ENCODE measurements at regions not wholly inside any gene's neighbourhood (a gene's known extent, or its start where the extent isn't known, plus 50 kb on each side); places are given as distances from the start of the nearest gene placed in this dataset.
A peak's percentile ranks its signal among the peaks of the same experiment; 100 is the strongest.
"Not testable (repeated sequence)": the region's sequence is repeated elsewhere in the genome, so short reads cannot be mapped to it uniquely, and the experiment has no call there.

GRCh38 chr6:125431971-125432370 lies 130.2 kb upstream of the HDDC2 start:
- DNase-seq (ENCODE audit: low read depth): no peak

- no peak for DNase-seq (ENCODE audit: low read depth)
Observed at GRCh38 chr6:125432963-125433362, 131.2 kb upstream of the HDDC2 start.

- DNase-seq (ENCODE audit: low read depth): no peak
Observed at GRCh38 chr6:125434760-125435159, 133.0 kb upstream of the HDDC2 start.

DNA sequence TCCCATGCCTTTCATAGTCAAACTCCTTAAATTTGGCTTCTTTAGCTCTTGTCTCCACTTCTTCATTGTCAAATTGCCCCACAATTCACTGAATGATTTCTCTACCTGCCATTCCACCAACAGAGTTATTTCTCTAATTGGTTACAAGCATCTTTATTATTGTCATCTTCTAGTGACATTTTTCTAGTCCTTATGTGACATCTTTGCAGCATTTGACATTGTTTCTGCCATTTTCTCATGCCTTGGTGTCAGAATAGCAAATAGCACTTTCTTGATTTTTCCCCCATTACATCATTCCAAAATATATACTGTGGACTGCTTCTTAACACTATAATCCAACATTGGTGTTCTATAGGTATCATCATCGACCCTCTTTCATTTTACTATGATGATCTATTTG lies 137.7 kb upstream of the HDDC2 start:
- DNase-seq (ENCODE audit: low read depth): no peak

DNA sequence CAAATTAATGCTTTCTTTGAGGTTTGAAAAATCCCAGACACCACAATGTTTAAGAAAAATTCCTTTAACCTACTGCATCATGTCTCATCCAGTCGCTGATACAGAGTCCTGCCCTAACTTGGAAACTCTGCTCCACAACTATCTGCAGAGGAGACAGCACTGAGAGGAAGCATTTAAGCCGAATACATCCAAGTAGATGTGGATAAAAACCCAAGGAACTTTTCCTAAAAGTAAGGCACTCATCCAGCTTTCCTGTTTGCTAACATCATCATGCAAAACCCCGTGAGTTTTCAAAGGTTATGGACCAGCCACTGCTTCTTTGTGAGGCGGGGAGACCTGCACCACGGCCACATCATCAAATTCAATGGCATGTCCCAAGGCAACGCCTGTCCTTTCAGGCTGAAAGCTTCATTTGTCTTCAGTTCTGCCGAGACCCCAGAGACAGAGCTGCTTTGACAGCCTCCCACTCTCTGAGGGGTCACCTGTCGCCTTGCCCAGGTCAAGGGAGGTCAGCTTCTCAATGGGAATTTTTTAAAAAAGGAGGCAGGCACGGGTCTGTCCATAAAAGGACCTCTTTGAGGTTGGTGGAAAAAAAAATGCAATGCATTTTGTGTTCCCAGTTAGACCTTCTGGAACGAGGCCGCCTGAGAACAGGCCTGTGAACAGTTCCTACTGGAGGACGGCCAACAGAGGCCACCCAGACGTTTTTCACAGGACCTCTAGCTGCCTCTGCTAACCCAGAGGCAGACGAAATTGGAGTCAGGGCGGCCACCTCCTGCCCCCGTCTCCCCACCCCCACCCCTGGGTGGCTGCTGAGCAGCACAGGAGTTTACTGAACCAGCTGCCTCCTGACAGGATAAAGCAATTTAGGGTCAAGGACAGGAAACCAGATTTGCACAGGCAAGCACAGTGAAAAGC lies 142.5 kb upstream of the HDDC2 start:
- no peak for DNase-seq (ENCODE audit: low read depth)

- DNase-seq (ENCODE audit: low read depth): no peak
Observed at GRCh38 chr6:125445054-125445453, 143.3 kb upstream of the HDDC2 start.

- no peak for DNase-seq (ENCODE audit: low read depth)
Observed at GRCh38 chr6:125446011-125446410, 144.2 kb upstream of the HDDC2 start.

- no peak for DNase-seq (ENCODE audit: low read depth)
Observed at GRCh38 chr6:125451750-125452149, 150.0 kb upstream of the HDDC2 start.

DNA sequence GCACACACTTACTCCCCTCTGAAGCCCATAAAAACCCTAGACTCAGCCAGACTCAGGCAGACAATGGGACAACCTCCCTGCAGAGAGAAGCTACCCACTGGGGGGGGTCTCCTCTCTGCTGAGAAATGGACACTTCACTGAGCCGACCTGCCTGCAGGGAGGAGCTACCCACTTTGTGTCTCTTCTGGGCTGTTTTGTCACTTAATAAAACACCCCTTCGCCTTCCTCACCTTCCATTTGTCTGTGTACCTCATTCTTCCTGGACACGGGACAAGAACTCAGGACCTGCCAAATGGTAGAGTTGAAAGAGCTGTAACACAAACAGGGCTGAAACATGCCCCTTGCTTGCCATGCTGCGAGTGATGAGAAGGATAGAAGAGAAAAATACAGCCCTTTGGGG lies 151.7 kb upstream of the HDDC2 start:
- no peak for DNase-seq (ENCODE audit: low read depth)

DNA sequence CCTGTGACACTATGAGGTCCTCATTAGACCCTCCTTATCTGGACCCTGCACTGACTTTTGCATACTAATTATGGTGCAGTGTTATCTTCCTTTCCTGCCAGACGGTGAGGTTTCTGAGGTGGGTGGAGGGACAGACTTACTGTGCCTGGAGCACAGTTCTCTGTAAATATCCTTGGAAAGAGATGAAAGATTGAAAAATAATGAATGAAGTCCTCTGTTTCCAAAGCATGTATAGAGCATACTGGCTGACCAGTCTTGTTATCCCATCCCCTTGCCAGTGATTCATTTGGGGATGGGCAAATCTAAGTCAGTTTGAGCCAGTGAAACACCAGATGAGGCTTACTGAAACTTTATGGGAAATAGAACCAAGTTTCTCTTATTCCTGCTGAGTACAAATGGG lies 152.6 kb upstream of the HDDC2 start:
- DNase-seq (ENCODE audit: low read depth): no peak

DNA sequence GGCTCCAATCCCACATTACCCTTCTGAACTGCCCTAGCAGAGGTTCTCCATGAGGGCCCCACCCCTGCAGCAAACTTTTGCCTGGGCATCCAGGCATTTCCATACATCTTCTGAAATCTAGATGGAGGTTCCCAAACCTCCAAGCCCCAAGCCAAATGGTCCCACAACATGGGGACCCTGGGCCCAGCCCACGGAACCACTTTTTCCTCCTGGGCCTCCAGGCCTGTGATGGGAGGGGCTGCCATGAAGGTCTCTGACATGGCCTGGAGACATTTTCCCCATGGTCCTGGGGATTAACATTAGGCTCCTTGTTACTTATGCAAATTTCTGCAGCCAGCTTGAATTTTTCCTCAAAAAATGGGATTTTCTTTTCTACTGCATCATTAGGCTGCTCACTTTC lies 156.7 kb upstream of the HDDC2 start:
- not testable (repeated sequence) for DNase-seq (ENCODE audit: low read depth)

GRCh38 chr6:125465332-125465731 lies 163.6 kb upstream of the HDDC2 start:
- not testable (repeated sequence) for DNase-seq (ENCODE audit: low read depth)

DNA sequence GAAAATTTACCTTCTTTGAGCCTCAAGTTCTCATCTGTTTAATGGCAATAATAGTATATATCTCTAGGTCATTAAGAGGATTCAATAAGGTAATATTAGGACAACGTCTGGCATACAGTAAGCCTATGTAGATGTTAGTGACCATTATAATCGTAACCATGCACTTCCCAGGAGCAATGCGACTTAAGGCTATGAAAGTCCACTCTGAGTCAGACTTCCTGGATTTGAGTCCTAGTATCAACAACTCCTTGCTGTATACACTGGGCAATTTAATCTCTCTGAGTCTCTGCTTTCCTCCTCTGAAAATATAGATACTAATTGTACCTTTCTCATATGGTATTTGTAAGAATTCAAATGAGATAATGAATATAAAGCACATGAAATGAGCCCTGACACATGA lies 168.1 kb upstream of the HDDC2 start:
- no peak for DNase-seq (ENCODE audit: low read depth)

DNA sequence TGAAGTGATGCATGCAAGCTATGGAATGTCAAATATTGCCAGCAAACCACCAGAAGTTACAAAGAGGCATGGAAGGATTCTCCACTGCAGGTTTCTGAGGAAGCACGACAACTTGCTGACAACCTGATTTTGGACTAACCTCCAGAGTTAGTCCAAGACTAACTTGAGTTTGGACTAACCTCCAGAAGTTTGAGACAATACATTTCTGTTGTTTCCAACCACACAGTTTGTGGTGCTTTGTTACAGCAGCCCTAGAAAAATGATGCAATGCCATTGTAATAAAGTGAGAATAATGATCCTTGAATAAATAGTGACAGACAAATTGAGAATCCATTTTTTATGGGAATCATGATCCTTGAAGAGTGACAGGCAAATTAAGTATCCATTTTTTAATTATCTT lies 169.9 kb upstream of the HDDC2 start:
- peak; percentile 16 for DNase-seq (ENCODE audit: low read depth)

- DNase-seq (ENCODE audit: low read depth): no peak
Observed at GRCh38 chr6:125474061-125474460, 172.3 kb upstream of the HDDC2 start.

DNA sequence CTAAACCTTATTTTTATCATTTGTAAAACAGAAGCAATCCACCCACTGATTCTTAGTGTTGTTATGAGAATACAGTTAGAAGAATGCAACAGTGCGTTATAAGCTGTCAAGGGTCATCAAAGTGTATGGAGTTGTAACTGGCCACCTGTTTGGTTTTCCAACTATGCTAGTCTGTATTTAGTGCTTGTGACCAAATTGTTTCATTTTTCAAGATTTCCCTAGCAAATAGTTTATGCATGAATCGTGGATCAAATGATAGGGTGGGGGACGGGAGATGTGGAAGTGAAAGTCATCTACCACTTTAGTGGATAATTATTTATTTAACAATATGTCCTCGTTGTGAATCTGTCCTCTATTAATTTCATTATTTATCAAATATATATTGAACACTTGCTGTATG lies 175.4 kb upstream of the HDDC2 start:
- no peak for DNase-seq (ENCODE audit: low read depth)

DNA sequence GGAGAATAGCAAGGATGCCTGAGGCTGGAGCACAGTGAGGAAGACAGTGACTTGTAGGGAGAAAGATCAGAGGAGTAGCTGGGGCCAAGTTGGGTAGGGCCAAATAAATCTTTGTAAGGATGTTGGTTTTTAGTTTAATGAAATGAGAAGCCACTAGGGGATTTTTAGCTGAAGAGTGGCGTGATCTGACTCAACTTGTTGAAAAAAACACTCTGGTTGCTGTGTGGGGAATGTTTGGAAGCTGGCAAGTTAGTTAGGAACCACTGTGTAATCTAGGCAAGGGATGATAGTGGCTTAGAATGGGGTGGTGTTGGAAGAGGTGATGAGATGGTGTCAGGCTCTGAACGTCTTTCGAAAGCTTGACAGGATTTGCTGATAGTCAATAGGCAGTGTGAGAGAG lies 176.1 kb upstream of the HDDC2 start:
- DNase-seq (ENCODE audit: low read depth): no peak

GRCh38 chr6:125480146-125480545 lies 178.4 kb upstream of the HDDC2 start:
- DNase-seq (ENCODE audit: low read depth): no peak

DNA sequence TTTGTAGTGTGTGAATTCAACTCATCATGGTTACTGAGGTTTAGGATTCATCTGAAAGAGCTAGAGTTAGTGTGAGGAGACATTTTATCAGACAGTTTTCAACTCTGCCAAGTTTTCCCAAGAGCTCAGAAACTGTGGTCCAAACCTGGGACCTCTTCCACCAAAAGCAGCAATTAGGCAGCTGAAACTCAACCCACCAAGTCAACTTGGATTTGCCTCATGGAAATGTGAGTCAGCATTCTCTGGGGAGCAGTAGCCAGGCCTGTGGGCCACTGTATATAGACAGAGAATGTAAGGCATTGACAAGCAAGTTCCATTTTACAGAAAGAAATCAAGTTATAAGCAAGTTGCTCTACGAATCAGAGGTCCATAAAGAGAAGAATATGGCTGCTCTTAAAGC lies 178.8 kb upstream of the HDDC2 start:
- no peak for DNase-seq (ENCODE audit: low read depth)

GRCh38 chr6:125481056-125481455 lies 179.3 kb upstream of the HDDC2 start:
- DNase-seq (ENCODE audit: low read depth): no peak

- no peak for DNase-seq (ENCODE audit: low read depth)
Observed at GRCh38 chr6:125485757-125486156, 184.0 kb upstream of the HDDC2 start.

DNA sequence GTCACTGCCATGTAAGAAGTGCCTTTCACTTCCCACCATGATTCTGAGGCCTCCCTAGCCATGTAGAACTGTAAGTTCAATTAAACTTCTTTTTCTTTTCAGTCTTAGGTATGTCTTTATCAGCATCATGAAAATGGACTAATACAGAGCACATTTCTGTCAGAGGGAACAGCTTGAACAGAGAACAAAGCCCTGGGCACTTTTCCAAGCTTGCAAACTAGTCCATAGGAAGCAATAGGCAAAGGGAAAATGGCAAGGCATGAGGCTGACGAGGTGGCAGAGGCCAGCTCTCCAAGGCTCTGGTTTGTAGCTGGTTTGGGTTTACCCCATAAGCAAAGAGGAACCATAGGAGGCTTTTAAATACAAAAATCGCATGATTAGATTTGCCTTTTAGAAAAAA lies 185.1 kb upstream of the HDDC2 start:
- DNase-seq (ENCODE audit: low read depth): no peak

- no peak for DNase-seq (ENCODE audit: low read depth)
Observed at GRCh38 chr6:125489579-125490285, 188.0 kb upstream of the HDDC2 start.

Data from fibroblast of the conjunctiva (primary cell).